OCI-LY7 (cell line): ENCODE measurements at regions not wholly inside any gene's neighbourhood (a gene's known extent, or its start where the extent isn't known, plus 50 kb on each side); places are given as distances from the start of the nearest gene placed in this dataset.

Experiments
- BruUV-seq: library from RNA; stranded (reverse); fragments of 400-500 nt; replicated peaks from 2 replicates; lab custom pipeline; 2021; lab: Mats Ljungman, UMichigan
- CTCF ChIA-PET: fragments of 300-600 bp; sonication (Branson Sonifier 250); formaldehyde crosslinking; loops from one replicate; lab custom pipeline; 2022; ENCODE audit warnings: antibody characterized with exemption; ENCODE audit not compliant: unreplicated experiment; lab: Charles Lee
- POLR2A ChIA-PET: fragments of 300-600 bp; sonication (Branson Sonifier 250); formaldehyde crosslinking; loops from one replicate; lab custom pipeline; 2022; ENCODE audit warnings: antibody characterized with exemption; lab: Charles Lee
- DNase-seq: peaks from one replicate; pipeline ENCODE4 v3.0.0-alpha.2; 2015; ENCODE audit warnings: low spot score
- H2AFZ ChIP-seq: fragments of 200-600 bp; sonication (generic), shearing (Covaris generic); 2 replicates; pipeline ENCODE4 v1.6.1; 2014; ENCODE audit warnings: mild to moderate bottlenecking, antibody characterized with exemption, low read length, moderate library complexity
- H3K27ac ChIP-seq: fragments of 200-600 bp; sonication (generic); 2 replicates; pipeline ENCODE4 v1.5.1; 2014; ENCODE audit warnings: mixed run types, low read depth, mild to moderate bottlenecking, moderate library complexity, low read length, inconsistent platforms; ENCODE audit not compliant: poor library complexity, severe bottlenecking
- H3K36me3 ChIP-seq: fragments of 200-600 bp; sonication (generic); 2 replicates; pipeline ENCODE4 v1.6.1; 2014; ENCODE audit warnings: mild to moderate bottlenecking, antibody characterized with exemption, low read length, moderate library complexity, mixed read lengths; ENCODE audit not compliant: insufficient read depth
- H3K4me1 ChIP-seq: fragments of 200-600 bp; sonication (generic); 2 replicates; pipeline ENCODE4 v1.5.1; 2014; ENCODE audit warnings: mild to moderate bottlenecking, low read length; ENCODE audit not compliant: insufficient read depth, poor library complexity, severe bottlenecking
- H3K4me2 ChIP-seq: fragments of 200-600 bp; sonication (generic); 2 replicates; pipeline ENCODE4 v1.6.1; 2014; ENCODE audit warnings: mild to moderate bottlenecking, low read length
- H3K4me3 ChIP-seq: fragments of 200-600 bp; sonication (generic); 2 replicates; pipeline ENCODE4 v1.5.1; 2014; ENCODE audit warnings: mild to moderate bottlenecking, low read depth, low read length; ENCODE audit not compliant: poor library complexity, severe bottlenecking
- H3K79me2 ChIP-seq: fragments of 200-600 bp; sonication (generic); 2 replicates; pipeline ENCODE4 v1.6.1; 2016; ENCODE audit warnings: low read depth, mild to moderate bottlenecking, low read length, moderate library complexity, mixed read lengths; ENCODE audit not compliant: insufficient read depth
- H3K9me2 ChIP-seq: fragments of 200-600 bp; sonication (generic); 2 replicates; pipeline ENCODE4 v1.6.1; 2016; ENCODE audit warnings: mild to moderate bottlenecking, low read length, mixed read lengths; ENCODE audit not compliant: insufficient read depth
- H3K9me3 ChIP-seq: fragments of 200-600 bp; sonication (generic); 2 replicates; pipeline ENCODE4 v1.6.1; 2014; ENCODE audit warnings: mild to moderate bottlenecking, mixed run types, low read length, mixed read lengths
- H4K20me1 ChIP-seq: fragments of 200-600 bp; sonication (generic); 2 replicates; pipeline ENCODE4 v1.6.1; 2014; ENCODE audit warnings: mild to moderate bottlenecking, antibody characterized with exemption, low read length, moderate library complexity, mixed read lengths; ENCODE audit not compliant: insufficient read depth
- EZH2phosphoT487 ChIP-seq: fragments of 200-600 bp; sonication (generic); IDR thresholded peaks from 2 replicates; pipeline ENCODE4 v1.6.1; 2018; ENCODE audit warnings: low read depth, borderline replicate concordance, mild to moderate bottlenecking, mixed run types, antibody characterized with exemption, low read length, moderate library complexity, mixed read lengths
- intact Hi-C: fragments of 100-400 bp; cut with micrococcal nuclease; formaldehyde crosslinking; loops from one replicate; pipeline ENCODE4 v1.10.0; 2022; ENCODE audit not compliant: unreplicated experiment
- TF ChIP-seq, protein P1 (sequence below): fragments of 200-600 bp; sonication (generic); conservative IDR thresholded peaks from 2 replicates; pipeline ENCODE4 v1.5.1; 2014; ENCODE audit warnings: mild to moderate bottlenecking, antibody characterized with exemption, low read length, moderate library complexity, mixed read lengths

DNA sequence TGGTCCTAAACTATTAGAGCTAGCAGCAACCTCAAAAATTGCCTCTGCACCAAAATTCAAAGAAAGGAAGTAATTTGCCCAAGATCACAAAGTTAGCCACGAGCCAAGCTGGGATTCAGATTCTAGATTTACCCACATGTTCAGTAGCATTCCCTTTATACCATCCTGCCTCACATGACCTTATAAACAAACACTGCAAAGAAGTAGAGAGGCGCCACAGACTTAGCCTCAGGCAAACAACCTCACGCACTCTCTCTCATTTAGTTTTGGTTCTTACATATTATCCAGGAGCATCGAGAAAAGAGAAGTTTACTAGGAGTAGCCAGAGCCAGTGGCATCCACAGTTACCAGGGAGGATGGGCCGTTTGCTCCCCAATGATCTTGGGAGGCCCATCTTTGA is 226.6 kb downstream of the OSR1 start:
- H3K27ac ChIP-seq: no peak overlapping the region
- no peaks in the 10 kb centered on the region for H3K4me1 ChIP-seq
- no peaks in the 10 kb centered on the region for H4K20me1 ChIP-seq
- no peak overlapping the region for H3K4me2 ChIP-seq
- BruUV-seq: no TSS peak
- TF ChIP-seq, protein P1, sequence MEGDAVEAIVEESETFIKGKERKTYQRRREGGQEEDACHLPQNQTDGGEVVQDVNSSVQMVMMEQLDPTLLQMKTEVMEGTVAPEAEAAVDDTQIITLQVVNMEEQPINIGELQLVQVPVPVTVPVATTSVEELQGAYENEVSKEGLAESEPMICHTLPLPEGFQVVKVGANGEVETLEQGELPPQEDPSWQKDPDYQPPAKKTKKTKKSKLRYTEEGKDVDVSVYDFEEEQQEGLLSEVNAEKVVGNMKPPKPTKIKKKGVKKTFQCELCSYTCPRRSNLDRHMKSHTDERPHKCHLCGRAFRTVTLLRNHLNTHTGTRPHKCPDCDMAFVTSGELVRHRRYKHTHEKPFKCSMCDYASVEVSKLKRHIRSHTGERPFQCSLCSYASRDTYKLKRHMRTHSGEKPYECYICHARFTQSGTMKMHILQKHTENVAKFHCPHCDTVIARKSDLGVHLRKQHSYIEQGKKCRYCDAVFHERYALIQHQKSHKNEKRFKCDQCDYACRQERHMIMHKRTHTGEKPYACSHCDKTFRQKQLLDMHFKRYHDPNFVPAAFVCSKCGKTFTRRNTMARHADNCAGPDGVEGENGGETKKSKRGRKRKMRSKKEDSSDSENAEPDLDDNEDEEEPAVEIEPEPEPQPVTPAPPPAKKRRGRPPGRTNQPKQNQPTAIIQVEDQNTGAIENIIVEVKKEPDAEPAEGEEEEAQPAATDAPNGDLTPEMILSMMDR: no peak
- TF ChIP-seq EZH2phosphoT487: no peak
- H3K79me2 ChIP-seq: no peaks in the 10 kb centered on the region
- H3K4me3 ChIP-seq: no peak overlapping the region
- H3K9me3 ChIP-seq: no peaks in the 10 kb centered on the region
- ChIA-PET CTCF (no interaction called here), POLR2A (interaction anchor here (0.5 to 1.0 kb wide), 2 partner anchors 21 to 38 kb away, joined by 3 read pairs; no protein-coding TSS in a partner anchor)
- H2AFZ ChIP-seq: no peak overlapping the region
- H3K36me3 ChIP-seq: no peaks in the 10 kb centered on the region
- intact Hi-C loops: no loop called here
- no peak for DNase-seq
- H3K9me2 ChIP-seq: no peaks in the 10 kb centered on the region

DNA sequence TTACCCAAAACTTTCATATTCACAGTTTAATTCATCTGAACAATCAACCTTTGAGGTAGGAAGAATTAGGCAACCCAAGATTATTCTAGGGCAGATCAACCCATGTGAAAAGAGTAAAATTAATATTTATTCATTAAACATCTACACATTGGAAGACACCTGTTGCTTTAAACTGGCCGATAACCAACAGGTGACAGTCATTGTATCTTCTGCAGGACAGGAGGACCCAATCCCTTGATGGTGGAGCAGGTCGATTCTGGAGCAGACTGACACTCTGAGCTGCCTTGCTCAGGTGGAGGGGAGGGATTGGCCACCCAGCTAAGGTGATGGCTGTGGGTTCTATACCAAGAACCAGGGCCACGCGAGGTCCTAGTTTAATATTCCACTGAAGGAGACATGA is 230.3 kb downstream of the OSR1 start:
- intact Hi-C loops: no loop called here
- TF ChIP-seq, protein P1: no peak

DNA sequence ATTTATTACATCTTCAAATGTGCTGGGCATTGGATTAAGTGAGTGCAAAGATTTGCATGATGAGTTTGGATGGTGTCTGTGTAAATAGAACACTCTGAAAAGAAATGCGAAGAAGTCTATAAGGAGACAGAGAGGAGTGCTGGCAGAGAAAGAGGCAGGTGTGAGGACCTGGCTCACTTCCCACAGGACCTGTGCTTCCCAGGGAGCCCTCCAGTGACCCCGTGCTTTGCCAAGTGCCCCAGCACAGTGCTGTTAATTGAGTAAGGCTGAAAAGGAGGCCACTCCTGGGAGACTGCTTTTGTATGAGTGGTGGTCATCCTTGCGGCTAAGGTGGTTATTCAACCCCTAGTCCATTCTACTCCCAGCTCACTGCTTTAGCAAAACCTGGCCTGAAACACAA is 230.8 kb downstream of the OSR1 start:
- Histone ChIP-seq H3K4me1 (no peaks in the 10 kb centered on the region), H2AFZ (no peak overlapping the region), H3K9me3 (no peaks in the 10 kb centered on the region), H3K4me3 (no peak overlapping the region), H3K4me2 (no peak overlapping the region), H3K27ac (no peak overlapping the region), H3K79me2 (no peaks in the 10 kb centered on the region), H3K36me3 (no peaks in the 10 kb centered on the region), H4K20me1 (no peaks in the 10 kb centered on the region), H3K9me2 (no peaks in the 10 kb centered on the region)
- no TSS peak for BruUV-seq
- ChIA-PET POLR2A (no interaction called here), CTCF (no interaction called here)
- no peak for TF ChIP-seq EZH2phosphoT487
- TF ChIP-seq, protein P1: no peak
- intact Hi-C loops: no loop called here
- DNase-seq: no peak

More for the DNA sequence above, 230.3 kb downstream of the OSR1 start:
- Histone ChIP-seq H2AFZ (no peak overlapping the region), H3K9me3 (no peaks in the 10 kb centered on the region), H3K4me2 (no peak overlapping the region), H3K9me2 (no peaks in the 10 kb centered on the region), H4K20me1 (no peaks in the 10 kb centered on the region), H3K4me1 (no peaks in the 10 kb centered on the region), H3K27ac (no peak overlapping the region), H3K4me3 (no peak overlapping the region), H3K36me3 (no peaks in the 10 kb centered on the region), H3K79me2 (no peaks in the 10 kb centered on the region)
- DNase-seq: no peak
- ChIA-PET POLR2A (interaction anchor here (0.6 kb wide), 1 partner anchor 234 kb away, joined by 3 read pairs; no protein-coding TSS in a partner anchor), CTCF (no interaction called here)
- BruUV-seq: no TSS peak
